ENCODE measurements at regions not wholly inside any gene's neighbourhood (a gene's known extent, or its start where the extent isn't known, plus 50 kb on each side); places are given as distances from the start of the nearest gene placed in this dataset.

GRCh38 chr1:218693599-218693998, 348.5 kb downstream of the TGFB2 start:
- Histone ChIP-seq H3K9ac (ENCODE audit: insufficient read depth, low read length) (no peak overlapping the region), H3K4me2 (ENCODE audit: extremely low read depth, insufficient read depth, low read length) (no peak overlapping the region), H3K27me3 (ENCODE audit: control insufficient read depth, insufficient read depth, low read length) (no peaks in the 10 kb centered on the region), H4K20me1 (ENCODE audit: control insufficient read depth, extremely low read depth, insufficient read depth, low read length) (no peaks in the 10 kb centered on the region), H3K79me2 (ENCODE audit: control insufficient read depth, insufficient read depth, low read length) (no peaks in the 10 kb centered on the region), H3K9me3 (ENCODE audit: control insufficient read depth, insufficient read depth, low read depth, low read length) (no peaks in the 10 kb centered on the region), H3K4me3 (replicated peaks in 1 of 4; ENCODE audit: control extremely low read depth in 1 of 4, insufficient read depth in 1 of 4, low read depth in 3 of 4, low read length in 4 of 4) (no peak overlapping the region), H3K36me3 (ENCODE audit: control insufficient read depth, insufficient read depth, low read length) (no peaks in the 10 kb centered on the region), H3K4me1 (ENCODE audit: control insufficient read depth, extremely low read depth, insufficient read depth, low read length) (no peaks in the 10 kb centered on the region), H2AFZ (ENCODE audit: low read length) (no peak overlapping the region), H3K27ac (ENCODE audit: insufficient read depth, low read length) (no peak overlapping the region)
- TF ChIP-seq, protein P1, sequence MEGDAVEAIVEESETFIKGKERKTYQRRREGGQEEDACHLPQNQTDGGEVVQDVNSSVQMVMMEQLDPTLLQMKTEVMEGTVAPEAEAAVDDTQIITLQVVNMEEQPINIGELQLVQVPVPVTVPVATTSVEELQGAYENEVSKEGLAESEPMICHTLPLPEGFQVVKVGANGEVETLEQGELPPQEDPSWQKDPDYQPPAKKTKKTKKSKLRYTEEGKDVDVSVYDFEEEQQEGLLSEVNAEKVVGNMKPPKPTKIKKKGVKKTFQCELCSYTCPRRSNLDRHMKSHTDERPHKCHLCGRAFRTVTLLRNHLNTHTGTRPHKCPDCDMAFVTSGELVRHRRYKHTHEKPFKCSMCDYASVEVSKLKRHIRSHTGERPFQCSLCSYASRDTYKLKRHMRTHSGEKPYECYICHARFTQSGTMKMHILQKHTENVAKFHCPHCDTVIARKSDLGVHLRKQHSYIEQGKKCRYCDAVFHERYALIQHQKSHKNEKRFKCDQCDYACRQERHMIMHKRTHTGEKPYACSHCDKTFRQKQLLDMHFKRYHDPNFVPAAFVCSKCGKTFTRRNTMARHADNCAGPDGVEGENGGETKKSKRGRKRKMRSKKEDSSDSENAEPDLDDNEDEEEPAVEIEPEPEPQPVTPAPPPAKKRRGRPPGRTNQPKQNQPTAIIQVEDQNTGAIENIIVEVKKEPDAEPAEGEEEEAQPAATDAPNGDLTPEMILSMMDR (conservative IDR thresholded peaks at IDR 0.05 in 1 of 2, IDR thresholded peaks at IDR 0.05 in 1 of 2; ENCODE audit: low read depth in 1 of 2, low read length in 2 of 2) = no peak
- no peak for TF ChIP-seq EZH2 (IDR thresholded peaks at IDR 0.05; ENCODE audit: low read length, missing control alignments)
- DNase-seq (ENCODE audit: low read depth in 2 of 2) = no peak

DNA sequence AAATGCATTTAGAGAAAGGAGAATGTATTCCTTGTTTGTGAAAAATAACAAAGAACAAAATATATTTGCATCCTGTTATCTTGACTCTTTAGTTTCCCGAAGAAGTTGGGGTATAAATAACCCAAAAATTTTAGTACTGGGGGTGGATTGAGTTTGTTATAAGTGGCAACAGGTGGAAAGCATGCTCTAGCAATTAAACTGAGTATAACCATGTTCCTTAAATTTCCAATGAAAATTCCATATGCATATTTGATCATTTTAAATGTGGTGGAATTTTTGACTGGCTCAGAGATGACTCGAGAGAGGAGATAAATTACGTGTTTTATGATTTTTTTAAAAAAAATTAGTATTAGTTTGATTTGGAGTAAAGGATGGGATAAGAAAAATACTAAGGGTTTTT, 348.9 kb downstream of the TGFB2 start:
- TF ChIP-seq, protein P1 (conservative IDR thresholded peaks at IDR 0.05 in 1 of 2, IDR thresholded peaks at IDR 0.05 in 1 of 2; ENCODE audit: low read depth in 1 of 2, low read length in 2 of 2) = no peak
- TF ChIP-seq EZH2 (IDR thresholded peaks at IDR 0.05; ENCODE audit: low read length, missing control alignments) = no peak

DNA sequence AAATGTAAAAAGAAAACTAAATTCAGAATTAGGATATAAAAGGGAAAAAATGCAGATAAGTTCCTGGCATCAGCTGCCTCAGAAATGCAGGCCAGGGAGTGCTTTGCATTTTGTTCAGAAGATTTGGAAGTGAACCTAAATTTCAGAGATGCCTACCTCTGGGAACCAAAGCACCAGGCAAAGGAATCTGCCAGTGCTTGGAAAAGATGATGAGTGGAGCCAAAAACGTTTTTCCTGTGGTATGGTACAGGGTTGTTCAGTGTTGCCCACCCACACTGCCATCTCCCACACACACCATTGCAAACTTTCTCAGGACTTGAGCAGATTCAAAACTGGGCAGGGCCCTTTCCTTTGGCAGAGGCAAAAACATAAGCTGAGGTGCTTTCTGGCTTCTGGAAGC, 349.5 kb downstream of the TGFB2 start:
- no peaks in the 10 kb centered on the region for H3K27me3 ChIP-seq (ENCODE audit: control insufficient read depth, insufficient read depth, low read length)
- DNase-seq (ENCODE audit: low read depth in 2 of 2) = no peak
- H3K79me2 ChIP-seq (ENCODE audit: control insufficient read depth, insufficient read depth, low read length) = no peaks in the 10 kb centered on the region
- H3K9me3 ChIP-seq (ENCODE audit: control insufficient read depth, insufficient read depth, low read depth, low read length) = no peaks in the 10 kb centered on the region
- H3K4me1 ChIP-seq (ENCODE audit: control insufficient read depth, extremely low read depth, insufficient read depth, low read length) = no peaks in the 10 kb centered on the region
- no peaks in the 10 kb centered on the region for H3K36me3 ChIP-seq (ENCODE audit: control insufficient read depth, insufficient read depth, low read length)
- no peak overlapping the region for H3K27ac ChIP-seq (ENCODE audit: insufficient read depth, low read length)
- no peak overlapping the region for H3K4me3 ChIP-seq (replicated peaks in 1 of 4; ENCODE audit: control extremely low read depth in 1 of 4, insufficient read depth in 1 of 4, low read depth in 3 of 4, low read length in 4 of 4)
- no peak overlapping the region for H2AFZ ChIP-seq (ENCODE audit: low read length)
- H3K4me2 ChIP-seq (ENCODE audit: extremely low read depth, insufficient read depth, low read length) = no peak overlapping the region
- H4K20me1 ChIP-seq (ENCODE audit: control insufficient read depth, extremely low read depth, insufficient read depth, low read length) = no peaks in the 10 kb centered on the region
- H3K9ac ChIP-seq (ENCODE audit: insufficient read depth, low read length) = no peak overlapping the region
- TF ChIP-seq EZH2 (IDR thresholded peaks at IDR 0.05; ENCODE audit: low read length, missing control alignments) = no peak
- TF ChIP-seq, protein P1 (conservative IDR thresholded peaks at IDR 0.05 in 1 of 2, IDR thresholded peaks at IDR 0.05 in 1 of 2; ENCODE audit: low read depth in 1 of 2, low read length in 2 of 2) = no peak

More for the DNA sequence above, 348.9 kb downstream of the TGFB2 start:
- Histone ChIP-seq H3K4me1 (ENCODE audit: control insufficient read depth, extremely low read depth, insufficient read depth, low read length) (no peaks in the 10 kb centered on the region), H2AFZ (ENCODE audit: low read length) (no peak overlapping the region), H3K9me3 (ENCODE audit: control insufficient read depth, insufficient read depth, low read depth, low read length) (no peaks in the 10 kb centered on the region), H3K4me3 (replicated peaks in 1 of 4; ENCODE audit: control extremely low read depth in 1 of 4, insufficient read depth in 1 of 4, low read depth in 3 of 4, low read length in 4 of 4) (no peak overlapping the region), H4K20me1 (ENCODE audit: control insufficient read depth, extremely low read depth, insufficient read depth, low read length) (no peaks in the 10 kb centered on the region), H3K4me2 (ENCODE audit: extremely low read depth, insufficient read depth, low read length) (no peak overlapping the region), H3K27me3 (ENCODE audit: control insufficient read depth, insufficient read depth, low read length) (no peaks in the 10 kb centered on the region), H3K27ac (ENCODE audit: insufficient read depth, low read length) (no peak overlapping the region), H3K79me2 (ENCODE audit: control insufficient read depth, insufficient read depth, low read length) (no peaks in the 10 kb centered on the region), H3K9ac (ENCODE audit: insufficient read depth, low read length) (no peak overlapping the region), H3K36me3 (ENCODE audit: control insufficient read depth, insufficient read depth, low read length) (no peaks in the 10 kb centered on the region)
- no peak for DNase-seq (ENCODE audit: low read depth in 2 of 2)
